ENCODE measurements at regions not wholly inside any gene's neighbourhood (a gene's known extent, or its start where the extent isn't known, plus 50 kb on each side); places are given as distances from the start of the nearest gene placed in this dataset.

DNA sequence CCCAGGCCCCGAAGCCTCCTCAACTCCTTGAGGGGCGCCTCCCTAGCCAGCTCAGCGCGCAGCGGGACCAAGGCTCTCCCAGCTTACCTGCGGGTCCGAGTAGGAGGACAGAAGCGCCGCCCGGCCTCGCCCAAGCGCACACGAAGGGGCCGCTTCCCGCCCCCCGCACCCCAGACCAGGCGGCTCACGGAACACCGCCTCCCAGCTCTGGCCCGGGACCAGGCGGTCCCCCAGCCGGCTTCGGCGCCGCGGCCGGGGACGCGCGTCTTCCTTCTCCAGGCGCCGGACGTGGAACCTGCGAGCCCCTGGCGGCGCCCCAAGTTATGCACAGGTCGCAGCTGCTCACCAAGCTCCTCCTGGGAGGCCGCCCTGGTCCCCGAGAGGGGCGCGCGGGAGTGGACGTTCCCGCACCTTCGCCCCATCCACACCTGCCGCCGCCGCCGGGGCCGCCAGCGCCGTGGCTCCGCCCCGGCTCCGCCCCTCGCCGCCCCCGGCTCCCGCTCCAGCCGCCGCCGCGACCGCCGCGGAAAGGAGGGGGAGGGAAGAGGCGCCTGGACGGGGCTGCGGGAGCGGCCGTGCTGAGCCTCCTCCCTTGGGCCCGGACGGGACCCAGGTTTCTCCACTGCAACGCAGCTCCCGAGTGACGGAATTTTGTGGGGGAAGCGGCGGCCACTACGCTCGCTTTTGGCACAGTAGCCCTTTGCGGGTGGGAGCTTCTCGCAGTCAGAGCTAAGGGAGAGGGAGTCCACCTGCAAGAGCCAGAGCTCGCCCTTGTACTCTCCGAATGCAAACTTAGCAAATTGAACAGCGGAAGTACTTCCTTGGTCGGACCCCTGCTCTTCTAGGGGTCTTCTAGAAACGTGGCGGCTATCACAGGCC is 77.5 kb upstream of the IFNE start:
- TF ChIP-seq, protein P1, sequence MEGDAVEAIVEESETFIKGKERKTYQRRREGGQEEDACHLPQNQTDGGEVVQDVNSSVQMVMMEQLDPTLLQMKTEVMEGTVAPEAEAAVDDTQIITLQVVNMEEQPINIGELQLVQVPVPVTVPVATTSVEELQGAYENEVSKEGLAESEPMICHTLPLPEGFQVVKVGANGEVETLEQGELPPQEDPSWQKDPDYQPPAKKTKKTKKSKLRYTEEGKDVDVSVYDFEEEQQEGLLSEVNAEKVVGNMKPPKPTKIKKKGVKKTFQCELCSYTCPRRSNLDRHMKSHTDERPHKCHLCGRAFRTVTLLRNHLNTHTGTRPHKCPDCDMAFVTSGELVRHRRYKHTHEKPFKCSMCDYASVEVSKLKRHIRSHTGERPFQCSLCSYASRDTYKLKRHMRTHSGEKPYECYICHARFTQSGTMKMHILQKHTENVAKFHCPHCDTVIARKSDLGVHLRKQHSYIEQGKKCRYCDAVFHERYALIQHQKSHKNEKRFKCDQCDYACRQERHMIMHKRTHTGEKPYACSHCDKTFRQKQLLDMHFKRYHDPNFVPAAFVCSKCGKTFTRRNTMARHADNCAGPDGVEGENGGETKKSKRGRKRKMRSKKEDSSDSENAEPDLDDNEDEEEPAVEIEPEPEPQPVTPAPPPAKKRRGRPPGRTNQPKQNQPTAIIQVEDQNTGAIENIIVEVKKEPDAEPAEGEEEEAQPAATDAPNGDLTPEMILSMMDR (IDR thresholded peaks at IDR 0.05), result peak in 3 of 6 experiments; percentile 49 to 68 (median 55)
- peak; percentile 91 to 96 for TF ChIP-seq POLR2A (IDR thresholded peaks at IDR 0.05)
